HUES6 (cell line): ENCODE measurements at regions not wholly inside any gene's neighbourhood (a gene's known extent, or its start where the extent isn't known, plus 50 kb on each side); places are given as distances from the start of the nearest gene placed in this dataset.

Experiments used
- H3K27ac ChIP-seq: 2 replicates; pipeline ENCODE4 v1.7.0; 2013; ENCODE audit warnings: low read depth, mild to moderate bottlenecking, low read length, inconsistent platforms
- H3K27me3 ChIP-seq: 2 replicates; pipeline ENCODE4 v1.6.1; 2013; ENCODE audit warnings: low read length; ENCODE audit not compliant: control insufficient read depth, insufficient read depth
- H3K36me3 ChIP-seq: 2 replicates; pipeline ENCODE4 v1.6.1; 2013; ENCODE audit warnings: low read length; ENCODE audit not compliant: control insufficient read depth, insufficient read depth
- H3K4me1 ChIP-seq: 2 replicates; pipeline ENCODE4 v1.6.1; 2013; ENCODE audit warnings: low read length; ENCODE audit not compliant: control insufficient read depth, insufficient read depth
- H3K4me3 ChIP-seq: 2 replicates; pipeline ENCODE4 v1.5.1; 2013; ENCODE audit warnings: low read depth, low read length
- H3K9ac ChIP-seq: one replicate; pipeline ENCODE4 v1.6.1; 2013; ENCODE audit warnings: mild to moderate bottlenecking, low read length
- H3K9me3 ChIP-seq: 2 replicates; pipeline ENCODE4 v1.6.1; 2013; ENCODE audit warnings: low read depth, low read length; ENCODE audit not compliant: control insufficient read depth, insufficient read depth

DNA sequence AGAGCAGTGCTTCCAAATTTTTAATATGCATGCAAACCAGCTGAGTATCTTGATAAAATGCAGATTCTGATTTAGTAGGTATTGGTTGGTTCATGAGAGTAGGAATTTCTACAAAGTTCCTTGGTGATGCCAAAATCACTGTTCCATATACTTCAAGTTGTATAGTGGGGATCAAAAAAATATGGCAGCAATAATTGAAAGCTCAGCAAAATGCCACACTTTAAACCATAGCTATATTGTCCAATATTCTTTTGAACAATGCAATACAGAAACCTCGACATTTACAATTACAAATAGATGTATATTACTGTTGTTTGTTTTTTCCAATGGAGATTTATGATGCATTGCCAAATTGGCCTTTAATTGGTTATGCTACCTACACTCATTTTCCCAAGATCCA lies 55.7 kb upstream of the NCAM2 start:
- Histone ChIP-seq H3K9me3 (no peaks in the 10 kb centered on the region), H3K4me3 (no peak overlapping the region), H3K9ac (no peak overlapping the region), H3K27ac (no peak overlapping the region), H3K36me3 (no peaks in the 10 kb centered on the region), H3K4me1 (no peaks in the 10 kb centered on the region), H3K27me3 (no peaks in the 10 kb centered on the region)

DNA sequence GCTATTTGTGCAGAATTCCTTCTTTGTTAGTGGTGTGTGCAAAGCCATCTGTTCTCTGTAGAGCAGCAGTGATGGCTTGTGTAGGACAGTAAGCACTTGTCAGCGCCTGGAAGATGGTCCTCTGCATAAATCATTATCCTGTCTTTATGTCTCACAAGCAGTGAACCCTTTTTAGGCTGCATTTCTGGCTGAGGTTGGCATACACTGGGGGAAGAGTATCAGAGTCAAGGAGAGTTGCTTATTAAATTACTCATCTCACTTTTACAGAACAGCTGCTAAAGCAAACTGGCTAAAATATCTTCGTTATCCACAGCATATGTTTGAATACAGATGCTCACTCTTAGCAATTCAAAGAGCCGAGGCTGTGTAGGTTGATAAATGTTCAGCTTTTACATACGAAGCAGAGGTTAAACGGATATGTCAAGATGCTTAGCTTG lies 54.6 kb upstream of the NCAM2 start:
- Histone ChIP-seq H3K4me1 (no peaks in the 10 kb centered on the region), H3K9ac (no peak overlapping the region), H3K27ac (no peak overlapping the region), H3K27me3 (no peaks in the 10 kb centered on the region), H3K9me3 (no peaks in the 10 kb centered on the region), H3K4me3 (no peak overlapping the region), H3K36me3 (no peaks in the 10 kb centered on the region)

DNA sequence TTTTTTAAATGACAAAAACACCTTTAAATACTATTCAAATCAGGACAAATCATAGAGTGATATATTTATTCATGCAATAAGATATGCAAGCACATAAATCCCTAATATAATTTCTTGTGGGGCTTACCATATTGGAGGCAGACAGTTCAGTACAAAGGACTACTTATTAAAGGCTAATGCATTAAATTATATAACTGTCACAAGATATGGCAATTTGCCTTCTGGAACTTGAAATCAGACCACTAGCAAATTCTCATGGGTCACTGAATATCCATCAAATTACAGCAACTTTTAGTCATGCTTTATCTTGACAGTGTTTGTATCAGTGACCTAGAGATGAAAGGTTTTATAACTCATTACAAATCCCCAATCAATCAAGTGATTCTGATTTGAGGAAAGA lies 54.1 kb upstream of the NCAM2 start:
- Histone ChIP-seq H3K27ac (no peak overlapping the region), H3K9ac (no peak overlapping the region), H3K4me3 (no peak overlapping the region), H3K4me1 (no peaks in the 10 kb centered on the region), H3K27me3 (no peaks in the 10 kb centered on the region), H3K36me3 (no peaks in the 10 kb centered on the region), H3K9me3 (no peaks in the 10 kb centered on the region)

DNA sequence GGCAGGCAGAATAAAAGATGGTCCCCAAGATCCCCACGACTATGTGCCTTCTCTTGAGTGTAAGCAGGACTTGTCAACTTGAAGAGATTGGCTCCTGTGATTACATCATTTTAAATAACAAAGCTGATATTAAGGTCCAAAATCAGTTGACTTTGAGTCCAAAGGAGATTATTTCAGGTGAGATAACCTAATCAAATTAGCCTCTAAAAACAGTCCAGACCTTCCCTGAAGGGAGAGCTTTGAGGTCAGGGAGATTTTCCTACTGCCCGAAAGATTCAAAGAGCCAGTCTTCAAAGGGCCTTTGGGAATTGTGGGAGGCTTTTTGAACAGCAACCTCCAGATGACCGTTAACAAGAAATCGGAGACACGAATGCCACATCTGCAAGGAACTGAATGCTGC lies 51.5 kb upstream of the NCAM2 start:
- H3K27me3 ChIP-seq, result no peaks in the 10 kb centered on the region
- H3K9ac ChIP-seq, result no peak overlapping the region
- no peaks in the 10 kb centered on the region for H3K36me3 ChIP-seq
- no peak overlapping the region for H3K4me3 ChIP-seq
- no peaks in the 10 kb centered on the region for H3K9me3 ChIP-seq
- no peak overlapping the region for H3K27ac ChIP-seq
- H3K4me1 ChIP-seq, result peaks cover 3% of the 10 kb centered on the region; the same call in 1 of the 2 replicates
